Activated T-helper 1 cell treated with anti-CD3 and anti-CD28 coated beads, Interleukin-12 subunit alpha, Interleukin-12 subunit beta, Interleukin-2, Interleukin-4 antibody, amounts not matched to agents 30 ng/mL and 10 ng/mL and 1 ng/mL, durations not matched to agents 14 hours and 24 hours and 36 hours (primary cell): ENCODE measurements at regions not wholly inside any gene's neighbourhood (a gene's known extent, or its start where the extent isn't known, plus 50 kb on each side); places are given as distances from the start of the nearest gene placed in this dataset.
"Not testable (repeated sequence)": the region's sequence is repeated elsewhere in the genome, so short reads cannot be mapped to it uniquely, and the experiment has no call there.

Source experiments
- DNase-seq: peaks from one replicate; pipeline ENCODE4 v3.0.0; 2021; ENCODE audit warnings: low spot score
- H3K27ac Mint-ChIP-seq: one replicate; pipeline ENCODE4 v1.8.0; 2021; ENCODE audit warnings: mild to moderate bottlenecking, mixed read lengths
- H3K27me3 Mint-ChIP-seq: one replicate; pipeline ENCODE4 v1.8.0; 2022; ENCODE audit warnings: mild to moderate bottlenecking, moderate library complexity, mixed read lengths; ENCODE audit not compliant: insufficient read depth
- H3K36me3 Mint-ChIP-seq: one replicate; pipeline ENCODE4 v1.8.0; 2021; ENCODE audit warnings: low read depth, mixed read lengths
- H3K4me1 Mint-ChIP-seq: one replicate; pipeline ENCODE4 v1.8.0; 2021; ENCODE audit warnings: low read depth, mixed read lengths
- H3K4me3 Mint-ChIP-seq: one replicate; pipeline ENCODE4 v1.8.0; 2021; ENCODE audit warnings: mild to moderate bottlenecking, moderate library complexity, mixed read lengths
- H3K9me3 Mint-ChIP-seq: one replicate; pipeline ENCODE4 v1.8.0; 2021; ENCODE audit warnings: mixed read lengths
- intact Hi-C: fragments of 100-400 bp; cut with micrococcal nuclease; formaldehyde crosslinking; loops from one replicate; pipeline ENCODE4 v1.15.1; 2024

- H3K4me1 Mint-ChIP-seq, H3K27me3 Mint-ChIP-seq, DNase-seq, H3K27ac Mint-ChIP-seq, H3K9me3 Mint-ChIP-seq, H3K36me3 Mint-ChIP-seq, H3K4me3 Mint-ChIP-seq: not testable (repeated sequence)
- intact Hi-C loops, result loop anchor here (5.0 kb wide), 1 partner anchor 951 kb away; no protein-coding TSS in a partner anchor
Observed at GRCh38 chr14:59058776-59059175, 129.7 kb upstream of the DAAM1 start.

GRCh38 chr14:59060841-59061240 lies 127.6 kb upstream of the DAAM1 start:
- Mint-ChIP-seq H3K27me3 (no peaks in the 10 kb centered on the region), H3K4me3 (no peak overlapping the region), H3K9me3 (peaks cover 5% of the 10 kb centered on the region), H3K4me1 (no peaks in the 10 kb centered on the region), H3K27ac (no peak overlapping the region), H3K36me3 (no peaks in the 10 kb centered on the region)
- intact Hi-C loops, result no loop called here
- no peak for DNase-seq

- Mint-ChIP-seq H3K27ac (no peak overlapping the region), H3K4me1 (no peaks in the 10 kb centered on the region), H3K36me3 (no peaks in the 10 kb centered on the region), H3K9me3 (peaks cover 5% of the 10 kb centered on the region), H3K4me3 (no peak overlapping the region), H3K27me3 (no peaks in the 10 kb centered on the region)
- intact Hi-C loops, result no loop called here
- no peak for DNase-seq
Observed at GRCh38 chr14:59061292-59061691, 127.2 kb upstream of the DAAM1 start.

GRCh38 chr14:59063259-59063658 lies 125.2 kb upstream of the DAAM1 start:
- no peaks in the 10 kb centered on the region for H3K27me3 Mint-ChIP-seq
- H3K9me3 Mint-ChIP-seq, result peaks cover 5% of the 10 kb centered on the region
- intact Hi-C loops, result no loop called here

GRCh38 chr14:59067127-59067894 lies 121.2 kb upstream of the DAAM1 start:
- Mint-ChIP-seq H3K27me3 (peaks cover 6% of the 10 kb centered on the region), H3K27ac (no peak overlapping the region), H3K36me3 (no peaks in the 10 kb centered on the region), H3K9me3 (peaks cover 5% of the 10 kb centered on the region), H3K4me1 (no peaks in the 10 kb centered on the region), H3K4me3 (no peak overlapping the region)
- DNase-seq, result no peak
- intact Hi-C loops, result no loop called here

More at GRCh38 chr14:59063259-59063658, 125.2 kb upstream of the DAAM1 start:
- Mint-ChIP-seq H3K4me1 (no peaks in the 10 kb centered on the region), H3K36me3 (no peaks in the 10 kb centered on the region), H3K4me3 (no peak overlapping the region), H3K27ac (no peak overlapping the region)
- no peak for DNase-seq

GRCh38 chr14:59069163-59069854 lies 119.2 kb upstream of the DAAM1 start:
- no peak overlapping the region for H3K4me3 Mint-ChIP-seq
- no peaks in the 10 kb centered on the region for H3K9me3 Mint-ChIP-seq
- no peak for DNase-seq
- no peak overlapping the region for H3K27ac Mint-ChIP-seq
- H3K27me3 Mint-ChIP-seq, result peaks cover 6% of the 10 kb centered on the region
- H3K36me3 Mint-ChIP-seq, result no peaks in the 10 kb centered on the region
- H3K4me1 Mint-ChIP-seq, result no peaks in the 10 kb centered on the region
- intact Hi-C loops, result no loop called here

- intact Hi-C loops, result no loop called here
- Mint-ChIP-seq H3K27me3 (peaks cover 8% of the 10 kb centered on the region), H3K27ac (no peak overlapping the region), H3K4me3 (no peak overlapping the region), H3K4me1 (no peaks in the 10 kb centered on the region), H3K9me3 (no peaks in the 10 kb centered on the region), H3K36me3 (no peaks in the 10 kb centered on the region)
- no peak for DNase-seq
Observed at GRCh38 chr14:59075506-59075905, 113.0 kb upstream of the DAAM1 start.

GRCh38 chr14:59081720-59082119 lies 106.7 kb upstream of the DAAM1 start:
- DNase-seq, result no peak
- H3K4me1 Mint-ChIP-seq, result no peaks in the 10 kb centered on the region
- H3K9me3 Mint-ChIP-seq, result no peaks in the 10 kb centered on the region
- intact Hi-C loops, result no loop called here
- H3K4me3 Mint-ChIP-seq, result no peak overlapping the region
- no peak overlapping the region for H3K27ac Mint-ChIP-seq
- no peaks in the 10 kb centered on the region for H3K36me3 Mint-ChIP-seq
- peaks cover under 1% of the 10 kb centered on the region for H3K27me3 Mint-ChIP-seq

GRCh38 chr14:59085207-59085739 lies 103.2 kb upstream of the DAAM1 start:
- DNase-seq, result no peak
- intact Hi-C loops, result no loop called here
- no peaks in the 10 kb centered on the region for H3K4me1 Mint-ChIP-seq
- no peaks in the 10 kb centered on the region for H3K27me3 Mint-ChIP-seq
- H3K27ac Mint-ChIP-seq, result no peak overlapping the region
- no peaks in the 10 kb centered on the region for H3K36me3 Mint-ChIP-seq
- no peaks in the 10 kb centered on the region for H3K9me3 Mint-ChIP-seq
- no peak overlapping the region for H3K4me3 Mint-ChIP-seq

- Mint-ChIP-seq H3K36me3 (no peaks in the 10 kb centered on the region), H3K9me3 (no peaks in the 10 kb centered on the region), H3K4me3 (no peak overlapping the region), H3K27ac (no peak overlapping the region), H3K27me3 (no peaks in the 10 kb centered on the region), H3K4me1 (no peaks in the 10 kb centered on the region)
- intact Hi-C loops, result no loop called here
- no peak for DNase-seq
Observed at GRCh38 chr14:59086241-59086882, 102.1 kb upstream of the DAAM1 start.

- no peaks in the 10 kb centered on the region for H3K4me1 Mint-ChIP-seq
- no peaks in the 10 kb centered on the region for H3K36me3 Mint-ChIP-seq
- intact Hi-C loops, result no loop called here
- no peak overlapping the region for H3K27ac Mint-ChIP-seq
- H3K9me3 Mint-ChIP-seq, result no peaks in the 10 kb centered on the region
- no peaks in the 10 kb centered on the region for H3K27me3 Mint-ChIP-seq
- H3K4me3 Mint-ChIP-seq, result no peak overlapping the region
- no peak for DNase-seq
Observed at GRCh38 chr14:59087240-59087639, 101.2 kb upstream of the DAAM1 start.

GRCh38 chr14:59087711-59088110 lies 100.8 kb upstream of the DAAM1 start:
- Mint-ChIP-seq H3K27me3 (peaks cover 4% of the 10 kb centered on the region), H3K36me3 (no peaks in the 10 kb centered on the region), H3K4me3 (no peak overlapping the region), H3K27ac (no peak overlapping the region), H3K9me3 (no peaks in the 10 kb centered on the region), H3K4me1 (no peaks in the 10 kb centered on the region)
- no peak for DNase-seq
- intact Hi-C loops, result no loop called here

- no peaks in the 10 kb centered on the region for H3K4me1 Mint-ChIP-seq
- H3K4me3 Mint-ChIP-seq, result no peak overlapping the region
- H3K27ac Mint-ChIP-seq, result no peak overlapping the region
- intact Hi-C loops, result no loop called here
- no peaks in the 10 kb centered on the region for H3K9me3 Mint-ChIP-seq
- no peak for DNase-seq
- H3K27me3 Mint-ChIP-seq, result peaks cover 4% of the 10 kb centered on the region
- H3K36me3 Mint-ChIP-seq, result no peaks in the 10 kb centered on the region
Observed at GRCh38 chr14:59090572-59090971, 97.9 kb upstream of the DAAM1 start.
